Fibroblast of mammary gland (primary cell): ENCODE measurements at regions not wholly inside any gene's neighbourhood (a gene's known extent, or its start where the extent isn't known, plus 50 kb on each side); places are given as distances from the start of the nearest gene placed in this dataset.
"Not testable (repeated sequence)": the region's sequence is repeated elsewhere in the genome, so short reads cannot be mapped to it uniquely, and the experiment has no call there.

Experiments
- DNase-seq: peaks from one replicate; pipeline ENCODE4 v3.0.0-alpha.2; 2010; ENCODE audit warnings: low read depth
- H3K4me3 ChIP-seq: 2 replicates; pipeline ENCODE4 v1.5.1; 2011; ENCODE audit warnings: low read depth, mild to moderate bottlenecking, low read length, moderate library complexity; ENCODE audit not compliant: control insufficient read depth
- CTCF ChIP-seq: conservative IDR thresholded peaks from 2 replicates; pipeline ENCODE4 v1.5.1; 2011; ENCODE audit warnings: low read depth, low read length, inconsistent platforms; ENCODE audit not compliant: control insufficient read depth, insufficient read depth

GRCh38 chr11:70597751-70598625 lies 199.7 kb downstream of the CTTN start:
- no peak for TF ChIP-seq CTCF
- no peak overlapping the region for H3K4me3 ChIP-seq
- no peak for DNase-seq

GRCh38 chr11:70600911-70601415 lies 202.6 kb downstream of the CTTN start:
- H3K4me3 ChIP-seq, DNase-seq: not testable (repeated sequence)

DNA sequence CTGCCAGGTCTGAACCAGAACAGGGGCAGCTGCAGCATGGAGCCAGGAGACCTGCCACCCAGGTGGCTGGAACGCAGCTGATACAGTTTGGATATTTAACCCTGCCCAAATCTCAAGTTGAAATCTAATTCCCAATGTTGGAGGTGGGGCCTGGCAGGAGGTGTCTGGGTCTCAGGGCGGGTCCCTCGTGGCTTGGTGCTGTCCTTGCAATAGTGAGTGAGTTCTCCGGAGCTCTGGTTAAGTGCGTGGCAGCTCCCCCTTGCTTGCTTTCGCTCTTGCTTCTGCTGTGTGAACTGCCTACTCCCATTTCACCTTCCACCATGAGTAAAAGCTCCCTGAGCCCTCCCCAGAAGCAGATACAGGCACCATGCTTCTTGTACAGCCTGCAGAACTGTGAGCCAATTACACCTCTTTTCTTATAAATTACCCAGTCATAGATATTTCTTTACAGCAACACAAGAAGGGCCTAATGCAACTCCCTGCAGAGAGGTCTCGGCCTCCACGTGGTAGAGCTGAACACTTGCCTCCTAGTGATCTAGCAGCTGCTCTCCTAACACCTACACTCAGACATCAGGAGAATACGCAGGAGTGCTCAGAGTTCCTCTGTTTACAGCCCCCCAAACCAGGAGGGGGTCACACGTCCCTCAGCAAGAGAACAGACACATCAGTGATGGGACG lies 203.7 kb downstream of the CTTN start:
- H3K4me3 ChIP-seq, result no peak overlapping the region
- no peak for DNase-seq
- TF ChIP-seq CTCF, result no peak

DNA sequence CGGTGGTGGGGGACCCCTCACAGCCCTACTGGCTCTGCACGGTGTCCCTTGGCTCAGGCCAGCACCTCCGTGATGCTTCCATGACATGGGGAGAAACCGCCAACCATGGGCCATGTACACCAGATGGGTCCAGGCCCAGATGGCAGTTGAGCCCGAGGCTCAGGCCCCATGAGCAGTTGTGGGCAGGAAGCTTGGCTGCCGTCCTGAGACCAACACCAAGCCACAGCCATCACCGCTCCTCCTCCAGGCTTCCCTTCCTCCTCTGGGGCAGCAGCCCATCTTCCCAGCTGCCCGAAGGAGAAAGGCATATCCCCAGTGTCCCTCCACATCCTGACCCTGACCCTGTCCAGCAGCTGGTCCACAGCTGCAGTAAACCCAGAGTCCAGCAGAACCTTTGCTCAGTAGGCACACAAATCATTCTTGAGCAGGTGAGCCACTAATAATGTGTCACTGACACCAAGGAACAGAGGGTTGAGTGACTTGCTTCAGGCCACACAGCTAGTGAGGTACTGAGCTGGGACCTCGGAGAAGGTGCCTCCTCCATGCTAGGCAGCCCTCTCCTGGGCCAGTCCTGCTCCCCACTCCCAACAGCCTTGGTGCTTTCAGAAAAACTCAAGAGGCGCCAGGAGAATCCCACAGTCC lies 204.9 kb downstream of the CTTN start:
- TF ChIP-seq CTCF, result no peak
- H3K4me3 ChIP-seq, result no peak overlapping the region
- no peak for DNase-seq

GRCh38 chr11:70603756-70604211 lies 205.5 kb downstream of the CTTN start:
- DNase-seq, result no peak
- no peak overlapping the region for H3K4me3 ChIP-seq
- TF ChIP-seq CTCF, result no peak

- no peak overlapping the region for H3K4me3 ChIP-seq
- no peak for DNase-seq
- TF ChIP-seq CTCF, result no peak
These were observed 205.9 kb downstream of the CTTN start for GRCh38 chr11:70604221-70604620.
